MM.1S (cell line): ENCODE measurements at regions not wholly inside any gene's neighbourhood (a gene's known extent, or its start where the extent isn't known, plus 50 kb on each side); places are given as distances from the start of the nearest gene placed in this dataset.

Experiments
- CTCF ChIP-seq: fragments of 300-600 bp; sonication (generic); IDR thresholded peaks from 2 replicates; pipeline ENCODE4 v1.5.1; 2016; ENCODE audit warnings: antibody characterized with exemption, low read length, mixed read lengths
- EZH2 ChIP-seq: fragments of 300-600 bp; sonication (generic); optimal IDR thresholded peaks from 2 replicates; pipeline ENCODE3; 2017; ENCODE audit warnings: low read depth, mild to moderate bottlenecking, antibody characterized with exemption, low read length, mixed read lengths
- EZH2phosphoT487 ChIP-seq: fragments of 300-600 bp; sonication (generic); IDR thresholded peaks from 2 replicates; pipeline ENCODE4 v1.6.1; 2018; ENCODE audit warnings: antibody characterized with exemption, low read length

- TF ChIP-seq CTCF (no peak), EZH2 (no peak), EZH2phosphoT487 (no peak)
These were observed 181.8 kb upstream of the PFKP start for GRCh38 chr10:2885288-2886278.
